A549 (cell line): ENCODE measurements at regions not wholly inside any gene's neighbourhood (a gene's known extent, or its start where the extent isn't known, plus 50 kb on each side); places are given as distances from the start of the nearest gene placed in this dataset.

Experiments
- ATAC-seq, 2 experiments: fragments of 200-7000 bp in 1 of 2; fragments of >200 bp in 1 of 2; cut with Nextera tagmentation in 1 of 2; cut with Tn5 transposase in 1 of 2; 3 replicates each; pipeline versions ENCODE4 v1.8.0 to v1.9.1; 2018 to 2020; ENCODE audit warnings: mild to moderate bottlenecking in 1 of 2, moderate library complexity in 1 of 2
- CTCF ChIA-PET: fragments of 300-600 bp; sonication (Branson Sonifier 250); formaldehyde crosslinking; extraction: SDS; loops from one replicate; lab custom pipeline; 2021; ENCODE audit warnings: antibody characterized with exemption, inconsistent platforms; lab: Yijun Ruan, JAX
- POLR2A ChIA-PET: fragments of 350-600 bp; formaldehyde crosslinking; extraction: SDS; loops from one replicate; lab custom pipeline; 2021; ENCODE audit warnings: antibody characterized with exemption, inconsistent platforms; lab: Yijun Ruan, JAX
- DNase-seq, 2 experiments: peaks; one replicate each; pipeline versions ENCODE4 v3.0.0 to v3.0.0-alpha.2; 2011 to 2016; ENCODE audit warnings: low read depth in 1 of 2, low spot score in 1 of 2
- FAIRE-seq: peaks from 2 replicates; lab custom pipeline; 2011; peaks lifted over from hg19 to GRCh38; lab: Jason Lieb, UNC
- H3K27ac ChIP-seq, 2 experiments: fragments of >200 bp; sonication (Bioruptor Twin); formaldehyde crosslinking; 3 replicates each; pipeline ENCODE4 v1.5.1; 2016 to 2017
- H3K4me1 ChIP-seq: fragments of >200 bp; sonication (Bioruptor Twin); formaldehyde crosslinking; 3 replicates; pipeline ENCODE4 v1.6.1; 2016
- H3K4me2 ChIP-seq: fragments of >200 bp; sonication (Bioruptor Twin); formaldehyde crosslinking; 3 replicates; pipeline ENCODE4 v1.6.1; 2016
- H3K4me3 ChIP-seq: fragments of >200 bp; sonication (Bioruptor Twin); formaldehyde crosslinking; 3 replicates; pipeline ENCODE4 v1.5.1; 2016
- H3K9me3 ChIP-seq: fragments of >200 bp; sonication (Bioruptor Twin); formaldehyde crosslinking; 3 replicates; pipeline ENCODE4 v1.6.1; 2016
- CBX8 ChIP-seq: fragments of 200-600 bp; sonication (generic); IDR thresholded peaks from 2 replicates; pipeline ENCODE4 v1.6.1; 2016
- CEBPB ChIP-seq, 2 experiments: fragments of >200 bp in 1 of 2; sonication (Bioruptor Twin) in 1 of 2; formaldehyde crosslinking in 1 of 2; IDR thresholded peaks; 2 replicates each; pipeline ENCODE4 v1.6.1; 2012 to 2016
- CHD4 ChIP-seq: fragments of 200-600 bp; sonication (generic); IDR thresholded peaks from 2 replicates; pipeline ENCODE4 v1.6.1; 2016; ENCODE audit warnings: antibody characterized with exemption, mild to moderate bottlenecking, borderline replicate concordance
- EHMT2 ChIP-seq: fragments of 200-600 bp; sonication (generic); IDR thresholded peaks from 2 replicates; pipeline ENCODE4 v1.6.1; 2016; ENCODE audit warnings: antibody characterized with exemption, low read depth, mild to moderate bottlenecking, moderate library complexity
- ESRRA ChIP-seq: fragments of 150-350 bp; IDR thresholded peaks from 2 replicates; pipeline ENCODE4 v1.6.1; 2014; ENCODE audit warnings: mild to moderate bottlenecking, low read length, borderline replicate concordance
- FOSB ChIP-seq: fragments of 250-450 bp; sonication (Bioruptor Pico); IDR thresholded peaks from 2 replicates; pipeline ENCODE4 v1.5.0; 2020; ENCODE audit warnings: mild to moderate bottlenecking, moderate library complexity
- GATA3 ChIP-seq: IDR thresholded peaks from 2 replicates; pipeline ENCODE4 v1.6.1; 2012; ENCODE audit warnings: borderline replicate concordance
- HEYL ChIP-seq: fragments of 250-450 bp; sonication (Bioruptor Pico); IDR thresholded peaks from 2 replicates; pipeline ENCODE4 v1.8.0; 2021; ENCODE audit warnings: mild to moderate bottlenecking, moderate library complexity
- HOXA7 ChIP-seq: fragments of 250-450 bp; sonication (Bioruptor Pico); IDR thresholded peaks from 2 replicates; pipeline ENCODE4 v1.5.0; 2020; ENCODE audit warnings: mild to moderate bottlenecking, moderate library complexity
- JUN ChIP-seq, 2 experiments: fragments of >200 bp; sonication (Bioruptor Twin); formaldehyde crosslinking; IDR thresholded peaks; 2 replicates in 1 of 2; 3 replicates in 1 of 2; pipeline ENCODE4 v1.6.1; 2016 to 2017
- JUNB ChIP-seq: fragments of >200 bp; sonication (Bioruptor Twin); formaldehyde crosslinking; IDR thresholded peaks from 2 replicates; pipeline ENCODE4 v1.6.1; 2016
- KDM5A ChIP-seq: fragments of 200-600 bp; sonication (generic); IDR thresholded peaks from 2 replicates; pipeline ENCODE4 v1.6.1; 2016; ENCODE audit warnings: antibody characterized with exemption, mild to moderate bottlenecking
- MAFK ChIP-seq: fragments of 450-650 bp; IDR thresholded peaks from 2 replicates; pipeline ENCODE4 v1.6.1; 2014; ENCODE audit not compliant: partially characterized antibody
- MAZ ChIP-seq: fragments of 150-350 bp; IDR thresholded peaks from 2 replicates; pipeline ENCODE4 v1.6.1; 2014; ENCODE audit warnings: antibody characterized with exemption, low read depth, low read length, borderline replicate concordance
- NFE2L2 ChIP-seq: fragments of 150-350 bp; conservative IDR thresholded peaks from 2 replicates; pipeline ENCODE4 v1.6.1; 2014; ENCODE audit warnings: low read length
- NR3C1 ChIP-seq: fragments of >200 bp; sonication (Bioruptor Twin); formaldehyde crosslinking; IDR thresholded peaks from 3 replicates; pipeline ENCODE4 v1.6.1; 2017
- POLR2A ChIP-seq: IDR thresholded peaks from 2 replicates; pipeline ENCODE4 v1.6.1; 2012; ENCODE audit warnings: mild to moderate bottlenecking, low read length
- RAD21 ChIP-seq, 2 experiments: fragments of >200 bp in 1 of 2; sonication (Bioruptor Twin) in 1 of 2; formaldehyde crosslinking in 1 of 2; IDR thresholded peaks in 1 of 2; conservative IDR thresholded peaks in 1 of 2; 2 replicates in 1 of 2; 3 replicates in 1 of 2; pipeline ENCODE4 v1.6.1; 2012 to 2018; ENCODE audit warnings: inconsistent platforms in 1 of 2
- ZSCAN20 ChIP-seq: fragments of 250-450 bp; sonication (Bioruptor Pico); IDR thresholded peaks from 2 replicates; pipeline ENCODE4 v1.8.0; 2022; ENCODE audit warnings: mild to moderate bottlenecking, moderate library complexity
- WGBS: methylation state at CpG from one replicate; pipeline ENCODE4 v1.1.6; 2017; ENCODE audit errors: missing lambda C conversion rate; 5-methylcytosine and 5-hydroxymethylcytosine counted together
- TF ChIP-seq, protein P1 (sequence below): fragments of >200 bp; sonication (Bioruptor Twin); formaldehyde crosslinking; IDR thresholded peaks from 2 replicates; pipeline ENCODE4 v1.6.1; 2016

- TF ChIP-seq ESRRA (no peak), MAFK (no peak)
- TF ChIP-seq, all 56 proteins: peak for 0
Observed at GRCh38 chr22:48894064-48894671, 933.5 kb downstream of the BRD1 start (continued).

- no peaks in the 10 kb centered on the region for H3K9me3 ChIP-seq
- FAIRE-seq (no peak), DNase-seq (no peak), ATAC-seq (peak in 1 of 2 experiments; percentile 53; a peak in 4 of 6 replicates)
- no peaks in the 10 kb centered on the region for H3K4me1 ChIP-seq
- no peak overlapping the region for H3K27ac ChIP-seq
- H3K4me3 ChIP-seq, result no peak overlapping the region
- H3K4me2 ChIP-seq, result no peak overlapping the region
- WGBS, result 25% methylated on average over 10 of the region's 16 CpGs
- ChIA-PET CTCF (no interaction called here), POLR2A (no interaction called here)
- TF ChIP-seq RAD21 (conservative IDR thresholded peaks at IDR 0.05 in 1 of 2, IDR thresholded peaks at IDR 0.05 in 1 of 2) (no peak), JUNB (no peak), MAZ (no peak), POLR2A (no peak), HEYL (CRISPR knock-in tag) (no peak)
Observed at GRCh38 chr22:48893288-48894063, 934.2 kb downstream of the BRD1 start.

DNA sequence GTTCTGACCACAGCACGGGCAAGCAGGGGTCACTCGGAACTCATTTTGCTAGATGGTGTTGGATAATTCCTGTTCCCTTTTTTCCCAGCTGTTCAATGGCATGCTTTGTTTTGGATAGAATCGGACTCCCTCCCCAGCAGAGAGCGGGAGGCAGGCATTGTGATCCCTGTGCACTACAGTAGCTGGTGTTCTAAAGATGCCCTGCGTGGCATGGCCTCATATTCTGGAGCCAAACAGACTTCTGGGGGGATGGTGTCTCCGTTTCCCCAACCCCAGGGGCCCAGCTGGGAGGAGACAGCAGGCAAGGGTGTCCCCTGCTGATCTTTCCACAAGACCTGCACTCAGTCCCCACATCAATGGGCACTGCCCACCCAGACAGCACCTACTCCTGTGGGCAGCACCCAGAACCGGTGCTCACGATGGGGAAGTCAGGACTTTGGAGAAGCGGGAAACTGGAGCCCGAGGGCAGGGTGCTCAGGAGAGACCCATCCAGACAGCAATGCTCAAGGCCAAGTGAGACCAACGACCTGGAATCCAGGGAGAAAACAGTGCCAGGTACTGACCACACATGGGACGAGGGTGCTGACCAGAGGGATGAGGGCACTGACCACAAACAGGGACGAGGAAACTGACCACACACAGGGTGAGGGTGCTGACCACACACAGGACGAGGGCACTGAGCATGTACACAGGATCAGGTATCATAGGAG is 934.9 kb downstream of the BRD1 start:
- Histone ChIP-seq H3K4me1 (no peaks in the 10 kb centered on the region), H3K9me3 (no peaks in the 10 kb centered on the region), H3K4me3 (no peak overlapping the region), H3K4me2 (no peak overlapping the region), H3K27ac (no peak overlapping the region)
- no peak for TF ChIP-seq NFE2L2
- FAIRE-seq, result no peak
- ATAC-seq, result no peak
- CTCF ChIA-PET, result no interaction called here
- POLR2A ChIA-PET, result no interaction called here
- WGBS, result 24% methylated on average over 7 of the region's 14 CpGs
- DNase-seq, result no peak

DNA sequence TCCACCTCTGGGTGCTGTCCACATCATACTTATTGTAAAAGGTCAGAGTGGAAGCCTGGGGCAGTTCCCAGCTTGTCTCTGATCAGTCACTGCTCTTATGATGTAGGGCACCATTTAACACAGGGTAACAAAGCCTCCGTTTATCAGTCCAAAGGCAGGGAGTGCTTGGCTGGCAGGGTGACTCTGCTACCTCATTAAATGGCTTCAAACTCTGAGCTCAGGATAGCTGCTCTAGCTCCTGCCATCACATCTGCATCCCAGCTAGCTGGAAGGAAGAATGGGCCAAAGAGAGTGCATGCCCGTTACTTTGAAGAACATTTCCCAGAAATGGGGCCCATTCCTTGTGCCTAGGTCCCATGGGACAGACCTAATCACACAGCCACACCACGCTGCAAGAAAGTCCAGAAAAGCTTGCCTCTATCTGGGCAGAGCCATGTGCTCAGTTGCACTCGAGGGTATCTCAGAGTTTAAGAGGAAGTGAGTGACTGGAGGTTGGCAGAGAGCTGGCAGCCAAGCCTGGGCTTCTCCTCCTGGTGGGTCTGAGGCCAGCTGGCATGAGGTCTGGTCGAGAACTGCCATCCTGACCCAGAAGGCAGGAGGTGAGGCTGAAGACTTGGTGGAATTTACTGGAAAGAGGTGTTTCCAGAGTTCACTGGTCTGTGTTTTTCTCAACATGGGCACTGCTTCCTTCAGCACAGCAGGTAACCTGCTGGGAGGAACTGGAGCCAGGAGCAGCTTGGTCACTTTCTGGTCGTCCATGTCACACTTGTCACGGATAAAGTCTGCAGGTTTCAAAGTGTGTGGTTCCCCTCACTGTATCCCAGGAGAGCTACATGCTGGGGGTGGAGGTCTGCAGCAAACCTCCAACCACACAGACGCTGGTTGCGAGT is 935.7 kb downstream of the BRD1 start:
- ChIA-PET POLR2A (no interaction called here), CTCF (no interaction called here)
- H3K9me3 ChIP-seq, result no peaks in the 10 kb centered on the region
- H3K4me1 ChIP-seq, result no peaks in the 10 kb centered on the region
- TF ChIP-seq KDM5A, result no peak
- no peak for TF ChIP-seq CHD4
- TF ChIP-seq HOXA7 (CRISPR knock-in tag), result no peak
- no peak for TF ChIP-seq CBX8
- no peak for TF ChIP-seq JUNB
- no peak for TF ChIP-seq ZSCAN20
- DNase-seq (no peak), ATAC-seq (no peak), FAIRE-seq (no peak)
- H3K4me2 ChIP-seq, result no peak overlapping the region
- no peak overlapping the region for H3K27ac ChIP-seq
- 17% methylated on average over 8 of the region's 9 CpGs for WGBS
- no peak overlapping the region for H3K4me3 ChIP-seq

- no peaks in the 10 kb centered on the region for H3K9me3 ChIP-seq
- no peak overlapping the region for H3K27ac ChIP-seq
- ChIA-PET CTCF (no interaction called here), POLR2A (no interaction called here)
- H3K4me1 ChIP-seq, result no peaks in the 10 kb centered on the region
- 18% methylated on average over 12 of the region's 14 CpGs for WGBS
- ATAC-seq, result no peak
- no peak for DNase-seq
- no peak overlapping the region for H3K4me2 ChIP-seq
- no peak for FAIRE-seq
- H3K4me3 ChIP-seq, result no peak overlapping the region
- TF ChIP-seq JUN (IDR thresholded peaks at IDR 0.05) (no peak), FOSB (CRISPR knock-in tag) (no peak), GATA3 (no peak), EHMT2 (no peak), CEBPB (IDR thresholded peaks at IDR 0.05) (no peak), NR3C1 (no peak)
- TF ChIP-seq, protein P1, sequence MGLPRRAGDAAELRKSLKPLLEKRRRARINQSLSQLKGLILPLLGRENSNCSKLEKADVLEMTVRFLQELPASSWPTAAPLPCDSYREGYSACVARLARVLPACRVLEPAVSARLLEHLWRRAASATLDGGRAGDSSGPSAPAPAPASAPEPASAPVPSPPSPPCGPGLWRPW, result no peak
Observed at GRCh38 chr22:48890693-48891554, 936.7 kb downstream of the BRD1 start.
